Karpas-422 (cell line): ENCODE measurements at regions not wholly inside any gene's neighbourhood (a gene's known extent, or its start where the extent isn't known, plus 50 kb on each side); places are given as distances from the start of the nearest gene placed in this dataset.
"Not testable (repeated sequence)": the region's sequence is repeated elsewhere in the genome, so short reads cannot be mapped to it uniquely, and the experiment has no call there.

Source experiments
- DNase-seq: peaks from one replicate; pipeline ENCODE4 v3.0.0-alpha.2; 2015
- H2AFZ ChIP-seq: fragments of 200-600 bp; sonication (generic); 2 replicates; pipeline ENCODE4 v1.6.1; 2014; ENCODE audit warnings: antibody characterized with exemption, low read length, mixed read lengths
- H3K27ac ChIP-seq: fragments of 200-600 bp; sonication (generic); 2 replicates; pipeline ENCODE4 v1.5.1; 2014; ENCODE audit warnings: mild to moderate bottlenecking, low read length, moderate library complexity
- H3K27me3 ChIP-seq: fragments of 200-600 bp; sonication (generic); 2 replicates; pipeline ENCODE4 v1.6.1; 2014; ENCODE audit warnings: low read length, mixed read lengths
- H3K36me3 ChIP-seq: fragments of 200-600 bp; sonication (generic); 2 replicates; pipeline ENCODE4 v1.6.1; 2014; ENCODE audit warnings: low read length, mixed read lengths; ENCODE audit not compliant: insufficient read depth
- H3K4me1 ChIP-seq: fragments of 200-600 bp; sonication (generic); 2 replicates; pipeline ENCODE4 v1.6.1; 2014; ENCODE audit warnings: mild to moderate bottlenecking, low read length, mixed read lengths
- H3K4me2 ChIP-seq: fragments of 200-600 bp; sonication (generic); 2 replicates; pipeline ENCODE4 v1.6.1; 2014; ENCODE audit warnings: low read length, low read depth, mild to moderate bottlenecking; ENCODE audit not compliant: poor library complexity, severe bottlenecking
- H3K4me3 ChIP-seq: fragments of 200-600 bp; sonication (generic); 2 replicates; pipeline ENCODE4 v1.5.1; 2014; ENCODE audit warnings: mild to moderate bottlenecking, antibody characterized with exemption, low read length, mixed read lengths
- H3K79me2 ChIP-seq: fragments of 200-600 bp; sonication (generic); 2 replicates; pipeline ENCODE4 v1.6.1; 2014; ENCODE audit warnings: mild to moderate bottlenecking, low read length, mixed read lengths
- H3K9ac ChIP-seq: fragments of 200-600 bp; sonication (generic); 2 replicates; pipeline ENCODE4 v1.6.0; 2014; ENCODE audit warnings: low read length
- H3K9me2 ChIP-seq: fragments of 200-600 bp; sonication (generic), shearing (Covaris generic); replicated peaks from 2 replicates; pipeline ENCODE4 v1.6.0; 2014; ENCODE audit warnings: mild to moderate bottlenecking, low read length, moderate library complexity; ENCODE audit not compliant: insufficient read depth
- H3K9me3 ChIP-seq: fragments of 300-700, 200-600 bp; sonication (generic); 2 replicates; pipeline ENCODE4 v1.6.1; 2014; ENCODE audit warnings: low read length, mixed read lengths
- H4K20me1 ChIP-seq: fragments of 200-600 bp; sonication (generic); 2 replicates; pipeline ENCODE4 v1.6.1; 2014; ENCODE audit warnings: mild to moderate bottlenecking, antibody characterized with exemption, low read length, low read depth; ENCODE audit not compliant: insufficient read depth

DNA sequence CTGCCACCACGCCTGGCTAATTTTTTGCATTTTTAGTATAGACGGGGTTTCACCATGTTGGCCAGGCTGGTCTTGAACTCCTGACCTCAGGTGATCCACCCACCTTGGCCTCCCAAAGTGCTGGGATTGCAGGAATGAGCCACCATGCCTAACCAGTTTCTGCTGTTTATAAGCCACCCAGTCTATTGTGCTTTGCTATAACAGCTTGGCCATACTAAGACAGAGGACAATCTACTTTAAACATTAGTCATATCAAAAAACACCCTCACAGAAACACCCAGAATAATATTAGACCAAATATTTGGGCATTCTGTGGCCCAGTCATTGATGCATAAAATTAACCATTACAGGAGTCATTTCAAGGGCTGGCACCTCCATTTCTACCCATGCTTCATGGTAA is 193.2 kb downstream of the NUFIP1 start:
- H4K20me1 ChIP-seq, H3K36me3 ChIP-seq, H3K9ac ChIP-seq, H3K27ac ChIP-seq, H3K9me2 ChIP-seq, H3K4me3 ChIP-seq, H3K4me2 ChIP-seq, H3K27me3 ChIP-seq, H3K9me3 ChIP-seq, H3K4me1 ChIP-seq, H2AFZ ChIP-seq, H3K79me2 ChIP-seq: not testable (repeated sequence)
- DNase-seq: peak; percentile 21

DNA sequence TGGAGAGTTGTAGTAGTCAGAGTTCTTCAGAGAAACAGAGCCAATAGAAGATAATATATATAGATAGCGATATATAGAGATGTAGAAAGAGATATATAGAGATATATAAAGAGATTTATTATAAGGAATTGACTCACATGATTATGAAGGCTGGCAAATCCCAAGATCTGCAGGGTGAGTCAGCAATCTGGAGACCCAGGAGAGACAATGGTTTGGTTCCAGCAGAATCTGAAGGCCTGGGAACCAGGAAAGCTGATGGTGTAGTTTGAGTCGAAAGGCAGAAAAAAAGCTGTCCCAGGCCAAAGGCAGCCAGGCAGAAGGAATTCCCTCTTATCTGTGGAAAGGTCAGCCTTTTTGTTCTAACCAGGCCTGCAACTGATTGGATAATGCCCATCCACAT is 194.1 kb downstream of the NUFIP1 start:
- Histone ChIP-seq H3K36me3 (no peaks in the 10 kb centered on the region), H2AFZ (no peak overlapping the region), H3K9ac (no peak overlapping the region), H3K4me2 (no peak overlapping the region), H3K27ac (no peak overlapping the region), H3K9me2 (no peaks in the 10 kb centered on the region), H3K79me2 (no peaks in the 10 kb centered on the region), H4K20me1 (no peaks in the 10 kb centered on the region), H3K9me3 (no peaks in the 10 kb centered on the region), H3K27me3 (no peaks in the 10 kb centered on the region), H3K4me1 (no peaks in the 10 kb centered on the region), H3K4me3 (no peak overlapping the region)
- DNase-seq: peak; percentile 1

DNA sequence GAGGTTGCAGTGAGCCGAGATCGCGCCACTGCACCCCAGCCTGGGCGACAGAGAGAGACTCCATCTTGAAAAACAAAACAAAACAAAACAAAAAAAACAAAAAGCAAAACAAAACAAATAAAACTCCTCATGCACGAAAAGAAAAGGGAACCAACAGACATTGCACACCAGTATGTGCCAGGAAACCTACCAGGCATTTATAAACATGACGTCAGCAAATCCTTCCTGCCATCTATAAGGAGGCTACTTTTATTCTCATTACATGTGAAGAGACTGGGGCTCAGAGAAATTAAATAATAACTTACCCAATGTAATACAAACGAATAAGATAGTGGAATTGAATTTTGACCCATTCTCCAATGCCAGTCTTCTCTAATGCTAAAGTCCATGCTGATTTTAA is 197.2 kb downstream of the NUFIP1 start:
- H3K4me1 ChIP-seq: no peaks in the 10 kb centered on the region
- H4K20me1 ChIP-seq: no peaks in the 10 kb centered on the region
- H3K9me3 ChIP-seq: no peaks in the 10 kb centered on the region
- no peak overlapping the region for H2AFZ ChIP-seq
- no peaks in the 10 kb centered on the region for H3K36me3 ChIP-seq
- no peaks in the 10 kb centered on the region for H3K9me2 ChIP-seq
- DNase-seq: no peak
- no peak overlapping the region for H3K27ac ChIP-seq
- H3K9ac ChIP-seq: no peak overlapping the region
- no peaks in the 10 kb centered on the region for H3K79me2 ChIP-seq
- H3K4me2 ChIP-seq: no peak overlapping the region
- no peaks in the 10 kb centered on the region for H3K27me3 ChIP-seq
- no peak overlapping the region for H3K4me3 ChIP-seq

DNA sequence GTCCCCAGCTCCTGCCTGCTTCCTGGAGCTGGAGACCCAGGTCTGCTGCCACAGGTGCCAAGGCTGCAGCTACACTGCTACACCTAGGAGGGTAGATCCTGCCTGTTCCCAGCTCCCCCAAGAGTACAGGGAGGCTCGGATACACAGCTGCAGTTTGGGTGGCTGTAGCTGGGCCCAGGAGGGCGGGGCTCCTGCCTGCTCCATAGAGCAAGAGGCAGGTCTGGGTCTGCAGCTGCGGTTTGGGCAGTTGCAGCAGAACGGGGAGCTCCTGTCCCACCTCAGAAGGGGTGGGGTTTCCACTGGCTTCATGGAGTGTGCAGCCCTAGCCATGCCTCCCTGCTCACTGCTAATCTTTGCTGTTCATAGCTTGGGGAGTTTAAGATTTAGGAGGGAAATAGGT is 199.0 kb downstream of the NUFIP1 start:
- Histone ChIP-seq H3K27me3 (no peaks in the 10 kb centered on the region), H2AFZ (no peak overlapping the region), H3K79me2 (no peaks in the 10 kb centered on the region), H3K4me3 (no peak overlapping the region), H3K9me3 (no peaks in the 10 kb centered on the region), H3K36me3 (no peaks in the 10 kb centered on the region), H3K4me2 (no peak overlapping the region), H3K27ac (no peak overlapping the region), H4K20me1 (no peaks in the 10 kb centered on the region), H3K4me1 (no peaks in the 10 kb centered on the region), H3K9ac (no peak overlapping the region), H3K9me2 (no peaks in the 10 kb centered on the region)
- DNase-seq: no peak

DNA sequence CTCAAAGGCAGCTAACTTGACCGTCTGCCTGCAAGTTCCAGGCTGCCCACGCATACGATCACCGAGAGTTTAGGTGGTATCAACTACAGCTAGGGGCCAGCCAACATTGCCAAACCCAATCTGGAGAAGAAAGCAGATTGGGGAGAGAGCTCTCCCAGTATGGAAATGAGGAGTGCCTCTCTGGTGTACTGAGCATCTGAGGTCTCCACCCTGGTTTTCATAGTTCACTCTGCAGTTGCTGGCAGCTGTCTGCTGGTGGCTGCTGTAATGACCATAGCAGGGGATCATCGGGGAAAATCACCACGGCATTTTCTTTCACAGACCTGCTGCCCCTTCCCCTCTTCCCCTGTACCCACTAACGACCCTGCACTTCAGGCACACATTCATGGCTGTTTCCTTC is 201.7 kb downstream of the NUFIP1 start:
- Histone ChIP-seq H4K20me1 (no peaks in the 10 kb centered on the region), H3K9me3 (no peaks in the 10 kb centered on the region), H2AFZ (no peak overlapping the region)

DNA sequence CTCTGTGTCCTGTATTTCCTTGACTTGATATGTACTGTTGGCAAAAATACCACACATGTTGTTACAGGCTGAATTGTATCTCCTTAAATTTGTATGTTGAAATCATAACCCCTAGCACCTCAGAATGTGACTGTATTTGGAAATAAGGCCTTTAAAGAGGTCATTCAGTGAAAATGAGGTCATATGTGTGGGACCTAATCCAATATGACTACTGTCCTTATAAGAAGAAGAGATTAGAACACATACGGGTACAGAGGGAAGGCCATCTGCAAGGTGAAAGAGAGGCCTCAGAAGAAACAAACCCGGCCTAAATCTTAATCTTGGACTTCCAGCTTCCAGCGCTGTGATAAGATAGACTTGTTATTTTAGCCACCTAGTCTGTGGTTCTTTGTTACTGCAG is 202.5 kb downstream of the NUFIP1 start:
- no peaks in the 10 kb centered on the region for H3K36me3 ChIP-seq
- H3K9me3 ChIP-seq: no peaks in the 10 kb centered on the region
- no peaks in the 10 kb centered on the region for H3K27me3 ChIP-seq
- no peak overlapping the region for H3K4me2 ChIP-seq
- H3K4me3 ChIP-seq: no peak overlapping the region
- no peak overlapping the region for H2AFZ ChIP-seq
- no peaks in the 10 kb centered on the region for H3K79me2 ChIP-seq
- H3K9ac ChIP-seq: no peak overlapping the region
- peak; percentile 1 for DNase-seq
- no peak overlapping the region for H3K27ac ChIP-seq
- H3K9me2 ChIP-seq: no peaks in the 10 kb centered on the region
- no peaks in the 10 kb centered on the region for H3K4me1 ChIP-seq
- no peaks in the 10 kb centered on the region for H4K20me1 ChIP-seq

More for the DNA sequence above, 201.7 kb downstream of the NUFIP1 start:
- Histone ChIP-seq H3K27ac (no peak overlapping the region), H3K27me3 (no peaks in the 10 kb centered on the region), H3K9ac (no peak overlapping the region), H3K4me2 (no peak overlapping the region), H3K4me1 (no peaks in the 10 kb centered on the region), H3K4me3 (no peak overlapping the region), H3K36me3 (no peaks in the 10 kb centered on the region), H3K79me2 (no peaks in the 10 kb centered on the region), H3K9me2 (no peaks in the 10 kb centered on the region)
- no peak for DNase-seq

DNA sequence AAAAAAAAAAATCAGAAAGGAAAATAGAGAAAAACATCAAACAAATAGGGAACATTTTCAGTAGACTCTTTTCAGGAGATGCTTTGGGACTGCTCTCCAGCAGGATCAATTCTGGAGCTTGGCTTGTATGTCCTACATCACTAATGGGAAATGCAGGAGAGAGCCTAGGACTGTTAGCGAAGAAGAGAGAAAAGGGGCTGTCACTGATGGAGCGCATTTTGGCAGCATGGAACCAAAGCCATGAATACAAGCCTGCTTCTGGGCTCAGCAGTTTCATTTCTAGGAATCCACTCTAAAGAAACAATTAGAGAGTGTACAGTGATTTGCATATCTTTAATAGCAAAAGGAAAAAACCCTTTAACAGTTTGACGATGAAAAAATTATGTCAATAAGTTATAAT is 203.9 kb downstream of the NUFIP1 start:
- DNase-seq: peak; percentile 6
- no peaks in the 10 kb centered on the region for H3K4me1 ChIP-seq
- no peaks in the 10 kb centered on the region for H3K27me3 ChIP-seq
- no peak overlapping the region for H3K4me3 ChIP-seq
- H3K27ac ChIP-seq: no peak overlapping the region
- H2AFZ ChIP-seq: no peak overlapping the region
- no peaks in the 10 kb centered on the region for H3K36me3 ChIP-seq
- H4K20me1 ChIP-seq: no peaks in the 10 kb centered on the region
- H3K79me2 ChIP-seq: no peaks in the 10 kb centered on the region
- H3K9me2 ChIP-seq: no peaks in the 10 kb centered on the region
- H3K9ac ChIP-seq: no peak overlapping the region
- no peaks in the 10 kb centered on the region for H3K9me3 ChIP-seq
- no peak overlapping the region for H3K4me2 ChIP-seq

DNA sequence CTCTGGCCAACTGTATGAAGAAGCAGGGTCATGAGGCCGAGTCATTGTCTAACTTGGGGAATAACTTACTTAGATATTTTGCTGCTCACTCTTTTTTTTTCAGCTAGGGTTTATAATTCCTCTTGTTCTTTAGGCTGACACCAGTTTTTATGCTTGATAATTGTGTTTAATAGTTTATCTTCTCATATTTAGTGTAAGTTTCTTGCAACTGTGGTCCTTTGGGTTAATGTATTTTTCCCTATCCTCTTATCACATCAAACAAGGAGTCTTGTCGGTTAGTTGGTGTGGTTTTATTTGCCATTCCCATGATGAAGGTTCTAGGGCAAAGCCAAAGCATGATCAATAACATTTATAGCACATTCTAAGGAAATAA is 204.6 kb downstream of the NUFIP1 start:
- DNase-seq: peak; percentile 20
- no peak overlapping the region for H3K27ac ChIP-seq

DNA sequence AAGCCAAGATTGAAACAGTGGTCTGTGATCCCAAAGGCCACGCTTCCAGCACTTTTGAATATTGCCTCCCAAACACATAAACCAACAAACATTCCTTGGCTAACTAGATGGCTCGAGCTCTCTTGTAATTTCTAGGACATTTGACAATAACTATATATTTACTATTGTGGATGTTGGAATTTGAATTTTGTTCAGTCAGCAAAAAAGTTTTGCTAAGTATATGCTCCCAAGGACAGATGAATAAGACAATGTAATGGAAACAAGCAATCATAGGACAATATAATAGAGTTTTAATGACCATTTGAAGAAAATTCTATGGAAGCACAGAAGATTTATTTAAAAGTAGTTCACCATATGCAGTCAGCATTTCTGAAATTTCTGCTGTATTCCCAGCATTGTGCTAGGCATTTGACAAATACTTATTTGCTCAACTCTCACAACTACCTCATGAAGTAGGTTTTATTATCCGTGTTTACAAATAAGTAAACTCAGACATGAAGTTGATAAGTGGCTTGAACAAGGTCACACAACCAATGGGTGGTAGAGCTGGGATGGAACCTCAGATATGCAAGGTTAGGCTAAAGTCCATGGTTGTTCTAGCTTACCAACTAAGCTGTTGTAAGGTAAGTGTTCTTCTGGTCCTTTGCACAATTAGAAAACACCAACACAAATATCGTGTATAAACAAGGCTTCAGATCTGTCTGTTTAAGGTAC is 205.1 kb downstream of the NUFIP1 start:
- no peak for DNase-seq
- H3K4me3 ChIP-seq: no peak overlapping the region
- H3K27me3 ChIP-seq: no peaks in the 10 kb centered on the region
- H3K9me3 ChIP-seq: no peaks in the 10 kb centered on the region
- no peaks in the 10 kb centered on the region for H3K9me2 ChIP-seq
- no peaks in the 10 kb centered on the region for H3K4me1 ChIP-seq
- no peaks in the 10 kb centered on the region for H4K20me1 ChIP-seq
- no peak overlapping the region for H3K9ac ChIP-seq
- no peaks in the 10 kb centered on the region for H3K79me2 ChIP-seq
- no peak overlapping the region for H2AFZ ChIP-seq
- H3K4me2 ChIP-seq: no peak overlapping the region
- H3K27ac ChIP-seq: no peak overlapping the region
- no peaks in the 10 kb centered on the region for H3K36me3 ChIP-seq

More for the DNA sequence above, 204.6 kb downstream of the NUFIP1 start:
- no peaks in the 10 kb centered on the region for H3K9me2 ChIP-seq
- no peaks in the 10 kb centered on the region for H3K36me3 ChIP-seq
- H2AFZ ChIP-seq: no peak overlapping the region
- H3K4me3 ChIP-seq: no peak overlapping the region
- no peak overlapping the region for H3K4me2 ChIP-seq
- no peaks in the 10 kb centered on the region for H3K4me1 ChIP-seq
- no peaks in the 10 kb centered on the region for H3K9me3 ChIP-seq
- H3K79me2 ChIP-seq: no peaks in the 10 kb centered on the region
- H3K27me3 ChIP-seq: no peaks in the 10 kb centered on the region
- H3K9ac ChIP-seq: no peak overlapping the region
- H4K20me1 ChIP-seq: no peaks in the 10 kb centered on the region
